ENCODE measurements at regions not wholly inside any gene's neighbourhood (a gene's known extent, or its start where the extent isn't known, plus 50 kb on each side); places are given as distances from the start of the nearest gene placed in this dataset.

DNA sequence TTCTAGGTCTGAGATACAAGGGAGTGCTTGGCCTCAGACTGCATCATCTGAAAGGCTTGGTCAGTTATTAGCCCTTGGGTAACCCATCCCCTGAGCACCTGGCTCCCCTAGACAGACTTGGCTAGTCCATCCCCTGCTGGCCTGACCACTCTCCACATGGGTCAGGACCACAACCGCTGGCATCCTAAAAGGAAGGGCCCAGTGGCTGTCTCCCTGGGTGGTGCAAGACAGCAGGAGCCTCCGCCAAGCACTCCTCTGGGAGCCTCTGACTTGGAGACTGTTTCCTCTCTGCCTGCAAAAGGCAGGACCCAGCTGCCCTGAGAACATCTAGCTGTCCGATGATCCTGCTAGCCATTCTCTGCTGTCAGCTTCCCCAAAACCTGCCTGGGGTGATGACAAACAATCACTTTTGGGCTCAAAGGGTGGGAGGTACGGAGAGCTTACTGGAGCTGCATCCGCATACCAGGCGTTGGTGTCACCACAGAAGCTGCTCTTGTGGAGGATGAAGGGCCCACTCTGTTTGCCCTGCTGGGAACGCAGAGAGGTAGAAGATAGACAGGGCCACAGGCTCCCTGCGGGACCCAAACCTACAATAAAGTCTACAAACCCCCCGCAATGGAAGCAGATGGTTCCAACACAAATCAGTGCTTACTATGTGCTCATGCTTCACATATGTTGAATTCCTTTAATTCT, 108.0 kb upstream of the PRR20G start:
- ChIA-PET CTCF (no interaction called here), POLR2A (no interaction called here)
- no peak for TF ChIP-seq HDGF (IDR thresholded peaks at IDR 0.05; ENCODE audit: borderline replicate concordance)
- TF ChIP-seq LEF1 (IDR thresholded peaks at IDR 0.05; ENCODE audit: borderline replicate concordance), result no peak
- no peak for DNase-seq (ENCODE audit: extremely low spot score)

DNA sequence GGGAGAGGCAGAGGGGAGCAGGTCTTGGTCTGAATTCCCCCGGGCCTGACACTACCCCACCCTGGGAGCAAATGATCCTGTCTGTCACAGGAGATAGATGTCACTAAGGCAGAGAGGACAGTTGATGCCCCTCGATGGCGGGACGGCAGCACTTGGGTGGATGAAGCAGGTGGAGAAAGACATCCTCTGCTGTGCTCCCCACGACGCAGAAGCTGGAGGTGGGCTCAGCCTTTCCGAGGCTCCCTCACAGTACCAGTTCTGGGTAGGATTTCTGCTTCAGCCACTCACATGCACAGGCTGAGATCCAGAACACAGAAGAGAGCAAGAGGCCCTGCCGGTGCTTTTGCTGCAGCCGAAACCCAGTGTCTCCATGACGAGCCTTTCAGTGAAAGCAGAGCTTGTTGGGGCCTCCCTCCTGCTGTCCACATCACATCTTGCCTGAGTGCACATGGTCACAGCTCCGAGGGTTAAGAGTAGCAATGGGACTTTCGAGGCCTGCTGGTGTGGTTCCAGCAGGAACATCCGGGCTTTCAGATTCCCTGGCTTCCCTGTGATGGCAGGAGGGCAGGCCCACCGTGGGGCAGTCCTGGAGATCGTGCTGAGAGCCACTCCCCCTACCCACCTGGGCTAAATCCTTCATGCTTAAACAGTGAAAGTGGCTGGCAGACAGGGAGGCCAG, 107.3 kb upstream of the PRR20G start:
- CTCF ChIA-PET, result no interaction called here
- POLR2A ChIA-PET, result no interaction called here
- TF ChIP-seq SP1 (IDR thresholded peaks at IDR 0.05) (no peak), FOXK2 (IDR thresholded peaks at IDR 0.05) (no peak), FOXA1 (IDR thresholded peaks at IDR 0.05) (no peak), HDGF (IDR thresholded peaks at IDR 0.05; ENCODE audit: borderline replicate concordance) (no peak), SUZ12 (IDR thresholded peaks at IDR 0.05) (no peak), ELF4 (IDR thresholded peaks at IDR 0.05) (no peak), ZNF384 (IDR thresholded peaks at IDR 0.05) (no peak), NFRKB (IDR thresholded peaks at IDR 0.05) (no peak), ARNT (IDR thresholded peaks at IDR 0.05) (no peak), FOXM1 (IDR thresholded peaks at IDR 0.05; ENCODE audit: borderline replicate concordance) (no peak), LEF1 (IDR thresholded peaks at IDR 0.05; ENCODE audit: borderline replicate concordance) (no peak), L3MBTL2 (conservative IDR thresholded peaks at IDR 0.05) (no peak), TARDBP (IDR thresholded peaks at IDR 0.05) (no peak), BHLHE40 (IDR thresholded peaks at IDR 0.05; ENCODE audit: borderline replicate concordance) (no peak), CTBP1 (IDR thresholded peaks at IDR 0.05; ENCODE audit: borderline replicate concordance) (no peak)
- TF ChIP-seq, protein P1, sequence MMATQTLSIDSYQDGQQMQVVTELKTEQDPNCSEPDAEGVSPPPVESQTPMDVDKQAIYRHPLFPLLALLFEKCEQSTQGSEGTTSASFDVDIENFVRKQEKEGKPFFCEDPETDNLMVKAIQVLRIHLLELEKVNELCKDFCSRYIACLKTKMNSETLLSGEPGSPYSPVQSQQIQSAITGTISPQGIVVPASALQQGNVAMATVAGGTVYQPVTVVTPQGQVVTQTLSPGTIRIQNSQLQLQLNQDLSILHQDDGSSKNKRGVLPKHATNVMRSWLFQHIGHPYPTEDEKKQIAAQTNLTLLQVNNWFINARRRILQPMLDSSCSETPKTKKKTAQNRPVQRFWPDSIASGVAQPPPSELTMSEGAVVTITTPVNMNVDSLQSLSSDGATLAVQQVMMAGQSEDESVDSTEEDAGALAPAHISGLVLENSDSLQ (IDR thresholded peaks at IDR 0.05), result no peak
- DNase-seq (ENCODE audit: extremely low spot score), result no peak

DNA sequence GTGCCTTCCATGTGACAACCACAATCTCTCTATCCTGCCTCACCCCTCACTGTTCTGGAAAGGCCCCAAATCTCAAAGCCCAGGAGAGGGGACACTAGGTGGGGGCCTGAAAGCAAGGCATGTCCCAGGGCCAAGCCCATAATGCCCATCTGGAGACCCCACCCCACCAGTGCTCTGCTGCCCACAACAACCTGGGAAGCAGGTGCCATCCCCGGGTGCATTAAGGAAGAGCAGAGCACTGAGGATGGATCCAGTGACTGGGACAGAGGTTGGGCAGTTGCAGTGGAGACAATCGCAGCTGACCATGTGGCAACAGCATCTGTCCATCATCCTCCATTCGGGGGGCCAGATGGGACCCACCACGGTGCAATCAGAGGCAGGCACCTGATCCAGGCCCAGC, 106.2 kb upstream of the PRR20G start:
- TF ChIP-seq CTBP1 (IDR thresholded peaks at IDR 0.05; ENCODE audit: borderline replicate concordance) (no peak), FOXK2 (IDR thresholded peaks at IDR 0.05) (no peak), NFRKB (IDR thresholded peaks at IDR 0.05) (no peak), L3MBTL2 (conservative IDR thresholded peaks at IDR 0.05) (no peak), ELF4 (IDR thresholded peaks at IDR 0.05) (no peak), HDGF (IDR thresholded peaks at IDR 0.05; ENCODE audit: borderline replicate concordance) (no peak), FOXA1 (IDR thresholded peaks at IDR 0.05) (no peak), SP1 (IDR thresholded peaks at IDR 0.05) (no peak), ARNT (IDR thresholded peaks at IDR 0.05) (no peak), LEF1 (IDR thresholded peaks at IDR 0.05; ENCODE audit: borderline replicate concordance) (no peak), SUZ12 (IDR thresholded peaks at IDR 0.05) (no peak), ZNF384 (IDR thresholded peaks at IDR 0.05) (no peak), TARDBP (IDR thresholded peaks at IDR 0.05) (no peak), FOXM1 (IDR thresholded peaks at IDR 0.05; ENCODE audit: borderline replicate concordance) (no peak), BHLHE40 (IDR thresholded peaks at IDR 0.05; ENCODE audit: borderline replicate concordance) (no peak)
- TF ChIP-seq, protein P1 (IDR thresholded peaks at IDR 0.05), result no peak
- ChIA-PET CTCF (interaction anchor here (0.6 kb wide), 1 partner anchor 20 kb away, joined by 3 read pairs; no protein-coding TSS in a partner anchor), POLR2A (no interaction called here)
- no peak for DNase-seq (ENCODE audit: extremely low spot score)

DNA sequence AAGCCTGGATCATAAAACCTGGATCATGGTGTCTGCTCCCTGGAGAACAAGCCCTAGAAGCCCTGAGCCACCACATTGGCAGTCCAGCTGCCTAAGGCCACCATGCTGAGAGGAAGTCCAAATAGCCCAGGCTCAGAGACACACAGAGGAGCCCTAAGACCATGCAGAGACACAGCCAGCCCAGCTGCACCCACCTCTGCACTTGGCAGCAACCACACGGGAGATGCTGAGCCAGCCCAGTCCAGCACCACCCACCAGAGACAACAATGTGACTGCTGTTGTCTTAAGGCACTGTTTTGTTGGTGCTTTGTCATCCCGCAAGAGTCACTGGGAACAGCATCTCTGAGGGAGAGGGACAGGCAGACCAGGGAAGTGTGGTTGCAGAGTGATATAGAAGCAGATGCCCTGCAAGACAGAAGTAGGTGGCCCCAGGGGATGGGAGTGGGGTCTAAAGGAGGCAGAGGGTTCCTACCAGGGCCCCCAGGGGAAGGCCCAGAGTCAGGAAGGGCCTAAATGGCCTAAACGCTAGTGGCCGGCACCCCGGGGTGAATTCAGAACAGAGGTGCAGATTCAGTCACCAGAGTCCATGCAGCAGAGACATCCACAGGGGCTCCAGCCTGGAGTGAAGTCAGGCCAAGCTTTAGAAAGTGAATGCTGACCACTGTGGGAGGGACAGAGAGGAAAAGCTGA, 105.4 kb upstream of the PRR20G start:
- TF ChIP-seq ELF4 (IDR thresholded peaks at IDR 0.05) (no peak), L3MBTL2 (conservative IDR thresholded peaks at IDR 0.05) (no peak), NFRKB (IDR thresholded peaks at IDR 0.05) (no peak), ZNF384 (IDR thresholded peaks at IDR 0.05) (no peak), SUZ12 (IDR thresholded peaks at IDR 0.05) (no peak), FOXM1 (IDR thresholded peaks at IDR 0.05; ENCODE audit: borderline replicate concordance) (no peak), LEF1 (IDR thresholded peaks at IDR 0.05; ENCODE audit: borderline replicate concordance) (no peak), TARDBP (IDR thresholded peaks at IDR 0.05) (no peak), CTBP1 (IDR thresholded peaks at IDR 0.05; ENCODE audit: borderline replicate concordance) (no peak), BHLHE40 (IDR thresholded peaks at IDR 0.05; ENCODE audit: borderline replicate concordance) (no peak)
- TF ChIP-seq, protein P1 (IDR thresholded peaks at IDR 0.05), result no peak
- POLR2A ChIA-PET, result no interaction called here
- CTCF ChIA-PET, result interaction anchor here (0.6 kb wide), 1 partner anchor 19 kb away, joined by 3 read pairs; no protein-coding TSS in a partner anchor
- DNase-seq (ENCODE audit: extremely low spot score), result no peak

DNA sequence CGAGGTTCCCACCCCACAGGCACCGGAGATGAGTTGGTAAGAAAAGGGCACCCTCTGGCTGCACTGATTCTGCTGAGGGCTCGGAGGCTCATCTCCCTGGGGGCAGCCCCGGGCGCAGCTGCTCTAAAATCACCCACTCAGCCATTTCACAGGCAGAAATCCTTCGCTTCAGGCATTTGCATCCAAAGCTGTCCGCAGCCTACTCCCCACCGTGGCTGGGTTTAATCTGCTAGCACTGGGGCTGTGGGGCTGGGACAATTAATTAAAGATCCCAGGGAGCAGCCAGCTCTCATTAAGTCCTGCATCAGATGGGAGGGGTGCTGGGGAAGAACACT, 104.3 kb upstream of the PRR20G start:
- CTCF ChIA-PET, result no interaction called here
- TF ChIP-seq SP1 (IDR thresholded peaks at IDR 0.05) (no peak), NFRKB (IDR thresholded peaks at IDR 0.05) (no peak), CTBP1 (IDR thresholded peaks at IDR 0.05; ENCODE audit: borderline replicate concordance) (no peak), ZNF384 (IDR thresholded peaks at IDR 0.05) (no peak), ARNT (IDR thresholded peaks at IDR 0.05) (no peak), TARDBP (IDR thresholded peaks at IDR 0.05) (no peak), SUZ12 (IDR thresholded peaks at IDR 0.05) (no peak), ELF4 (IDR thresholded peaks at IDR 0.05) (no peak), HDGF (IDR thresholded peaks at IDR 0.05; ENCODE audit: borderline replicate concordance) (no peak), L3MBTL2 (conservative IDR thresholded peaks at IDR 0.05) (no peak), BHLHE40 (IDR thresholded peaks at IDR 0.05; ENCODE audit: borderline replicate concordance) (no peak), FOXK2 (IDR thresholded peaks at IDR 0.05) (no peak), FOXA1 (IDR thresholded peaks at IDR 0.05) (no peak), LEF1 (IDR thresholded peaks at IDR 0.05; ENCODE audit: borderline replicate concordance) (no peak), FOXM1 (IDR thresholded peaks at IDR 0.05; ENCODE audit: borderline replicate concordance) (no peak)
- TF ChIP-seq, protein P1 (IDR thresholded peaks at IDR 0.05), result no peak
- DNase-seq (ENCODE audit: extremely low spot score), result no peak
- POLR2A ChIA-PET, result no interaction called here

Data from HEK293T (cell line).